ENCODE measurements at regions not wholly inside any gene's neighbourhood (a gene's known extent, or its start where the extent isn't known, plus 50 kb on each side); places are given as distances from the start of the nearest gene placed in this dataset.

GRCh38 chr5:62705022-62705421, 126.4 kb downstream of the LRRC70 start:
- Histone ChIP-seq H3K4me3 (ENCODE audit: low read length) (no peak overlapping the region), H2AFZ (ENCODE audit: low read depth, low read length) (no peak overlapping the region), H3K27me3 (ENCODE audit: insufficient read depth, low read depth, low read length) (no peaks in the 10 kb centered on the region), H3K9ac (ENCODE audit: low read length) (no peak overlapping the region), H3K4me2 (ENCODE audit: low read length) (no peak overlapping the region), H3K79me2 (replicated peaks; ENCODE audit: insufficient read depth, low read length) (no peaks in the 10 kb centered on the region), H3K9me3 (ENCODE audit: low read length) (no peaks in the 10 kb centered on the region), H3F3A (ENCODE audit: insufficient read depth, low read length, poor library complexity, severe bottlenecking) (no peaks in the 10 kb centered on the region), H3K36me3 (ENCODE audit: insufficient read depth, low read length) (no peaks in the 10 kb centered on the region), H3K27ac (ENCODE audit: low read length) (no peak overlapping the region), H4K20me1 (ENCODE audit: insufficient read depth) (no peaks in the 10 kb centered on the region), H3K9me2 (ENCODE audit: insufficient read depth, low read length) (no peaks in the 10 kb centered on the region)
- TF ChIP-seq POLR2AphosphoS5 (IDR thresholded peaks at IDR 0.05) (no peak), EP300 (conservative IDR thresholded peaks at IDR 0.05; ENCODE audit: poor library complexity, severe bottlenecking) (no peak), TAF1 (IDR thresholded peaks at IDR 0.05; ENCODE audit: low read depth) (no peak), EZH2 (IDR thresholded peaks at IDR 0.05; ENCODE audit: borderline replicate concordance, insufficient read depth, low read length, poor library complexity, severe bottlenecking) (no peak), MXI1 (conservative IDR thresholded peaks at IDR 0.05; ENCODE audit: poor library complexity, severe bottlenecking) (no peak), SMC3 (conservative IDR thresholded peaks at IDR 0.05; ENCODE audit: poor library complexity) (no peak)
- TF ChIP-seq, protein P1, sequence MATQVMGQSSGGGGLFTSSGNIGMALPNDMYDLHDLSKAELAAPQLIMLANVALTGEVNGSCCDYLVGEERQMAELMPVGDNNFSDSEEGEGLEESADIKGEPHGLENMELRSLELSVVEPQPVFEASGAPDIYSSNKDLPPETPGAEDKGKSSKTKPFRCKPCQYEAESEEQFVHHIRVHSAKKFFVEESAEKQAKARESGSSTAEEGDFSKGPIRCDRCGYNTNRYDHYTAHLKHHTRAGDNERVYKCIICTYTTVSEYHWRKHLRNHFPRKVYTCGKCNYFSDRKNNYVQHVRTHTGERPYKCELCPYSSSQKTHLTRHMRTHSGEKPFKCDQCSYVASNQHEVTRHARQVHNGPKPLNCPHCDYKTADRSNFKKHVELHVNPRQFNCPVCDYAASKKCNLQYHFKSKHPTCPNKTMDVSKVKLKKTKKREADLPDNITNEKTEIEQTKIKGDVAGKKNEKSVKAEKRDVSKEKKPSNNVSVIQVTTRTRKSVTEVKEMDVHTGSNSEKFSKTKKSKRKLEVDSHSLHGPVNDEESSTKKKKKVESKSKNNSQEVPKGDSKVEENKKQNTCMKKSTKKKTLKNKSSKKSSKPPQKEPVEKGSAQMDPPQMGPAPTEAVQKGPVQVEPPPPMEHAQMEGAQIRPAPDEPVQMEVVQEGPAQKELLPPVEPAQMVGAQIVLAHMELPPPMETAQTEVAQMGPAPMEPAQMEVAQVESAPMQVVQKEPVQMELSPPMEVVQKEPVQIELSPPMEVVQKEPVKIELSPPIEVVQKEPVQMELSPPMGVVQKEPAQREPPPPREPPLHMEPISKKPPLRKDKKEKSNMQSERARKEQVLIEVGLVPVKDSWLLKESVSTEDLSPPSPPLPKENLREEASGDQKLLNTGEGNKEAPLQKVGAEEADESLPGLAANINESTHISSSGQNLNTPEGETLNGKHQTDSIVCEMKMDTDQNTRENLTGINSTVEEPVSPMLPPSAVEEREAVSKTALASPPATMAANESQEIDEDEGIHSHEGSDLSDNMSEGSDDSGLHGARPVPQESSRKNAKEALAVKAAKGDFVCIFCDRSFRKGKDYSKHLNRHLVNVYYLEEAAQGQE (IDR thresholded peaks at IDR 0.05; ENCODE audit: borderline replicate concordance) = no peak

GRCh38 chr5:62702126-62702525, 123.5 kb downstream of the LRRC70 start:
- H3K4me3 ChIP-seq (ENCODE audit: low read length) = no peak overlapping the region

More at GRCh38 chr5:62702126-62702525, 123.5 kb downstream of the LRRC70 start:
- H3K4me2 ChIP-seq (ENCODE audit: low read length) = no peak overlapping the region
- no peaks in the 10 kb centered on the region for H3K27me3 ChIP-seq (ENCODE audit: insufficient read depth, low read depth, low read length)
- no peaks in the 10 kb centered on the region for H4K20me1 ChIP-seq (ENCODE audit: insufficient read depth)
- H3K9me3 ChIP-seq (ENCODE audit: low read length) = no peaks in the 10 kb centered on the region
- no peaks in the 10 kb centered on the region for H3F3A ChIP-seq (ENCODE audit: insufficient read depth, low read length, poor library complexity, severe bottlenecking)
- no peak for TF ChIP-seq EP300 (conservative IDR thresholded peaks at IDR 0.05; ENCODE audit: poor library complexity, severe bottlenecking)
- TF ChIP-seq, protein P1 (IDR thresholded peaks at IDR 0.05; ENCODE audit: borderline replicate concordance) = no peak
- no peak for TF ChIP-seq POLR2AphosphoS5 (IDR thresholded peaks at IDR 0.05)
- no peak for TF ChIP-seq TAF1 (IDR thresholded peaks at IDR 0.05; ENCODE audit: low read depth)
- TF ChIP-seq EZH2 (IDR thresholded peaks at IDR 0.05; ENCODE audit: borderline replicate concordance, insufficient read depth, low read length, poor library complexity, severe bottlenecking) = no peak
- no peak for TF ChIP-seq RAD21 (conservative IDR thresholded peaks at IDR 0.05)
- no peak for TF ChIP-seq CTCF (IDR thresholded peaks at IDR 0.05; ENCODE audit: poor library complexity, severe bottlenecking)
- no peak for TF ChIP-seq MXI1 (conservative IDR thresholded peaks at IDR 0.05; ENCODE audit: poor library complexity, severe bottlenecking)
- TF ChIP-seq SMC3 (conservative IDR thresholded peaks at IDR 0.05; ENCODE audit: poor library complexity) = no peak
- no peaks in the 10 kb centered on the region for H3K9me2 ChIP-seq (ENCODE audit: insufficient read depth, low read length)
- H3K27ac ChIP-seq (ENCODE audit: low read length) = no peak overlapping the region
- no peak overlapping the region for H2AFZ ChIP-seq (ENCODE audit: low read depth, low read length)
- no peak overlapping the region for H3K9ac ChIP-seq (ENCODE audit: low read length)
- H3K79me2 ChIP-seq (replicated peaks; ENCODE audit: insufficient read depth, low read length) = no peaks in the 10 kb centered on the region
- no peaks in the 10 kb centered on the region for H3K36me3 ChIP-seq (ENCODE audit: insufficient read depth, low read length)
